ENCODE measurements at regions not wholly inside any gene's neighbourhood (a gene's known extent, or its start where the extent isn't known, plus 50 kb on each side); places are given as distances from the start of the nearest gene placed in this dataset.

DNA sequence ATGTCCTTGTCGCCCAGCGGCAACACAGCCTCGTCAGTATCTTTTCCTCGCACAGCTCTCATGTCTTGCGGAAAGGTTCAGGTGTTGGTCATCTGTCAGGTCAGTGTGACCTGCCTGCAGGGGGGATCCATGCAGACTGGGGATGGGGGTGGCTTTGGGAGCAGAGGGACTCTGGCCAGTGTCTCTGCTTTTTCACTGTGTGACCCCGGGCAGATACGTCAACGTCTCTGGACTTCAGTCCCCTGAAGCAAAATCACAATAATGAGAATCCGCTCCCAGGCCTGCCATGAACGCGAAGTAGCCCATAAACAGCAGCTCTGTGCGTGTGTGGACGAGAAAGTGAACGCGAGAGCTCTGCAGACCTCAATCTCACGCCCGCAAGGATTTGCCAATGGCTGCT is 75.7 kb upstream of the FCN1 start:
- TF ChIP-seq GATA2 (IDR thresholded peaks at IDR 0.05; ENCODE audit: low read depth, low read length): no peak
- TF ChIP-seq GATA3 (IDR thresholded peaks at IDR 0.05; ENCODE audit: low read depth, low read length): no peak

GRCh38 chr9:134993996-134994720 is 76.4 kb upstream of the FCN1 start:
- no peak for TF ChIP-seq GATA2 (IDR thresholded peaks at IDR 0.05; ENCODE audit: low read depth, low read length)
- TF ChIP-seq GATA3 (IDR thresholded peaks at IDR 0.05; ENCODE audit: low read depth, low read length): no peak

- TF ChIP-seq GATA2 (IDR thresholded peaks at IDR 0.05; ENCODE audit: low read depth, low read length) (no peak), GATA3 (IDR thresholded peaks at IDR 0.05; ENCODE audit: low read depth, low read length) (no peak)
Observed at GRCh38 chr9:134994926-134995791, 77.4 kb upstream of the FCN1 start.

- TF ChIP-seq GATA2 (IDR thresholded peaks at IDR 0.05; ENCODE audit: low read depth, low read length) (0 out of 2 replicates have a peak, but pooled peaks have one; percentile 18), GATA3 (IDR thresholded peaks at IDR 0.05; ENCODE audit: low read depth, low read length) (no peak)
Observed at GRCh38 chr9:134995792-134996120, 78.0 kb upstream of the FCN1 start.

- TF ChIP-seq GATA2 (IDR thresholded peaks at IDR 0.05; ENCODE audit: low read depth, low read length) (no peak), GATA3 (IDR thresholded peaks at IDR 0.05; ENCODE audit: low read depth, low read length) (no peak)
Observed at GRCh38 chr9:134996591-134997530, 79.1 kb upstream of the FCN1 start.

GRCh38 chr9:135000647-135001245 is 83.0 kb upstream of the FCN1 start:
- TF ChIP-seq GATA2 (IDR thresholded peaks at IDR 0.05; ENCODE audit: low read depth, low read length): no peak
- TF ChIP-seq GATA3 (IDR thresholded peaks at IDR 0.05; ENCODE audit: low read depth, low read length): no peak

DNA sequence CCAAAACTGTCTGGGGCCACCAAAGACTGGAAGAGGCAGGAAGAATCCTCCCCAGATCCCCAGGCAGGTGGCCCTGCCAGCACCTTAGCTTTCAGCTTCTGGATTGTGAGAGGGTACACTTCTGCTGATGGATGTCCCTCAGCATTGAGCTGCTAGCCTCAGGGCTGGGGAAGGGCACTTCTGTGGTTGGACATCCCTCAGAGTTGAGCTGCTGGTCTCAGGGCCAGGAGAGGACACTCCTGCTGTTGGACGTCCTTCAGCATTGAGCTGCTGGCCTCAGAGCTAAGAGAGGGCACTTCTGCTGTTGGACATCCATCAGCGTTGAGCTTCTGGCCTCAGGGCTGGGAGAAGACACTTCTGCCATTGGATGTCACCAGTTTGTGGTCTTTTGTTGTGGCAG is 83.8 kb upstream of the FCN1 start:
- no peak for TF ChIP-seq GATA3 (IDR thresholded peaks at IDR 0.05; ENCODE audit: low read depth, low read length)
- TF ChIP-seq GATA2 (IDR thresholded peaks at IDR 0.05; ENCODE audit: low read depth, low read length): no peak

DNA sequence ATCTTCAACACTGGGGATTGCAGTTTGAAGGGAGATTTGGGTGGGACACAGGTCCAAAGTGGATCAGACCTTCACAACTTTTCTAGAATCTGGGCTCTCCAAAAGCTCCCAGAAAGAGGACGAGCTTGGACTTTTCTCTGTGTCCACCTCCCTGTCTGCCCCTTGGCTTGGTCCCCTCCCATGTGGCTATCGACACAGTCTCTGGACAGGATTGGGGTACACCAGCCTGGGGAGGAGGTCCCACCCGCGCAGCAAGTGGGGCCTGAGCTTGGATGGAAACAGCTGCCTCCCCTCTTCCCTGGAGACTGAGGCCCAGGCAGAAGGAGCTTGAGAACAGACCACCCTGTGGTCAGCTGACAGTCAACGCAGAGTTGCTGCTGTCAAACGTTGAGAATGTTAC is 84.6 kb upstream of the FCN1 start:
- no peak for TF ChIP-seq GATA3 (IDR thresholded peaks at IDR 0.05; ENCODE audit: low read depth, low read length)
- no peak for TF ChIP-seq GATA2 (IDR thresholded peaks at IDR 0.05; ENCODE audit: low read depth, low read length)

GRCh38 chr9:135002802-135003201 is 84.7 kb upstream of the OLFM1 start:
- no peak for TF ChIP-seq GATA2 (IDR thresholded peaks at IDR 0.05; ENCODE audit: low read depth, low read length)

DNA sequence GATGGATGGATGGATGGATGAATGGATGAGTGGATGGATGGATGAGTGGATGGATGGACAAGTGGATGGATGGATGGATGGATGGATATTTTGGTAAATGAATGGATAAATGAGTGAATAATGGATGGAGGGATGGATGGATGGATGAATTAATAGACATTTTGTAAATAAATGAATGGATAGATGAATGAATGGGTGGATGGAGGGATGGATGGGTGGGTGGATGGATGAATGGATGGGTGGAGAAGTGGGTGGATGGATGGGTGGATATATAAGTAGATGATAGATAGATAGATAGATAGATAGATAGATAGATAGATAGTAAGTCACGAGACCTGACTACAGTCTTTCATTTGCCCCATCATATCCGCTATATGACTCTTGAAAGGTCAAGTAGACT is 82.7 kb upstream of the OLFM1 start:
- no peak for TF ChIP-seq GATA2 (IDR thresholded peaks at IDR 0.05; ENCODE audit: low read depth, low read length)
- TF ChIP-seq GATA3 (IDR thresholded peaks at IDR 0.05; ENCODE audit: low read depth, low read length): no peak

GRCh38 chr9:135006911-135007570 is 80.4 kb upstream of the OLFM1 start:
- no peak for TF ChIP-seq GATA2 (IDR thresholded peaks at IDR 0.05; ENCODE audit: low read depth, low read length)
- TF ChIP-seq GATA3 (IDR thresholded peaks at IDR 0.05; ENCODE audit: low read depth, low read length): no peak

DNA sequence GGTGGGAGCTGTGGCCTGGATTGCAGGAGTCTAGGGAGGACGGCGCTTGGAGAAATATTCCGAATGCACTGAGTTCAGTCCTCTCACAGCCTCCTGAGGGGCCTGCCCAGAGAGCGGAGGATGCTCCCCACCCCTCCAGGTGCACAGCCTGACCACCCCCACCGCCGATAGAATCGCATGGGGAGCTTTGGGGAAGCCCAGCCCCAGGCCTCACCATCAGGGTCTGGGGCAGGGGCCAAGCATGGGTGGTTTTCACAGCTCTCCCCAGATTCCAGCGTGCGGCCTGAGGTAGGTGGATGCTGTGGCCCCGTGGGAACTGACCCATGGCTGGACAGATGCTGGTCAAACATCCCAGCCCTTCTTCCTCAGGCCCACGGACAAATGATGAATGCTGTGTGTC is 79.9 kb upstream of the OLFM1 start:
- TF ChIP-seq GATA3 (IDR thresholded peaks at IDR 0.05; ENCODE audit: low read depth, low read length) (no peak), GATA2 (IDR thresholded peaks at IDR 0.05; ENCODE audit: low read depth, low read length) (no peak)

GRCh38 chr9:135008416-135008815 is 79.1 kb upstream of the OLFM1 start:
- no peak for TF ChIP-seq GATA3 (IDR thresholded peaks at IDR 0.05; ENCODE audit: low read depth, low read length)
- no peak for TF ChIP-seq GATA2 (IDR thresholded peaks at IDR 0.05; ENCODE audit: low read depth, low read length)

Data from SH-SY5Y (cell line).